Testis (tissue), 2 donors: ENCODE measurements at regions not wholly inside any gene's neighbourhood (a gene's known extent, or its start where the extent isn't known, plus 50 kb on each side); places are given as distances from the start of the nearest gene placed in this dataset.

Source experiments
- DNase-seq: peaks from one replicate; pipeline ENCODE4 v3.0.0-alpha.2; 2019
- H3K27ac ChIP-seq, 2 donors: fragments of 200-600 bp; sonication (generic); one replicate each; pipeline ENCODE4 v1.5.1; 2019
- H3K27me3 ChIP-seq: fragments of 200-600 bp; sonication (generic); one replicate; pipeline ENCODE4 v1.5.1; 2019
- H3K36me3 ChIP-seq: fragments of 200-600 bp; sonication (generic); one replicate; pipeline ENCODE4 v1.5.1; 2017; ENCODE audit warnings: low read depth; ENCODE audit errors: missing control alignments
- H3K4me1 ChIP-seq: fragments of 200-600 bp; sonication (generic); one replicate; pipeline ENCODE4 v1.5.1; 2019
- H3K4me3 ChIP-seq, 2 donors: fragments of 200-600 bp; sonication (generic); one replicate each; pipeline ENCODE4 v1.5.1; 2017 to 2019
- H3K9me3 ChIP-seq: fragments of 200-600 bp; sonication (generic); one replicate; pipeline ENCODE4 v1.5.1; 2017
- CTCF ChIP-seq, 3 experiments: fragments of 450-650 bp in 2 of 3; fragments of 200-600 bp in 1 of 3; sonication (generic) in 1 of 3; IDR thresholded peaks; one replicate each; pipeline ENCODE4 v1.5.1; 2016 to 2019; ENCODE audit warnings: antibody characterized with exemption in 3 of 3, mild to moderate bottlenecking in 2 of 3, moderate library complexity in 1 of 3
- POLR2A ChIP-seq: fragments of 450-650 bp; IDR thresholded peaks from one replicate; pipeline ENCODE4 v1.6.1; 2017; ENCODE audit warnings: antibody characterized with exemption, mild to moderate bottlenecking, moderate library complexity
- WGBS, 2 donors: methylation state at CpG; one replicate each; pipeline ENCODE4 v1.1.5; 2018; 5-methylcytosine and 5-hydroxymethylcytosine counted together
- intact Hi-C: fragments of 100-400 bp; cut with DNase I; formaldehyde crosslinking; loops from one replicate; pipeline ENCODE4 v1.15.1; 2023; ENCODE audit warnings: low total_unique reads

GRCh38 chr5:169413416-169413815 is 112.5 kb upstream of the SLIT3 start:
- DNase-seq = no peak
- no peak overlapping the region for H3K27ac ChIP-seq
- 70 to 74% methylated on average over 2 of the region's 2 CpGs for WGBS, 2 donors
- TF ChIP-seq POLR2A (no peak), CTCF (IDR thresholded peaks at IDR 0.05) (no peak)
- intact Hi-C loops = no loop called here
- no peak overlapping the region for H3K4me3 ChIP-seq
- no peaks in the 10 kb centered on the region for H3K9me3 ChIP-seq
- H3K4me1 ChIP-seq = no peaks in the 10 kb centered on the region
- no peaks in the 10 kb centered on the region for H3K27me3 ChIP-seq
- H3K36me3 ChIP-seq = no peaks in the 10 kb centered on the region

- 71 to 73% methylated on average over 2 of the region's 2 CpGs for WGBS, 2 donors
- TF ChIP-seq POLR2A = no peak
- TF ChIP-seq CTCF (IDR thresholded peaks at IDR 0.05) = no peak
- H3K4me3 ChIP-seq = no peak overlapping the region
- no peaks in the 10 kb centered on the region for H3K27me3 ChIP-seq
- H3K27ac ChIP-seq = no peak overlapping the region
- no peaks in the 10 kb centered on the region for H3K9me3 ChIP-seq
- intact Hi-C loops = no loop called here
- DNase-seq = no peak
- H3K4me1 ChIP-seq = no peaks in the 10 kb centered on the region
- H3K36me3 ChIP-seq = no peaks in the 10 kb centered on the region
Observed at GRCh38 chr5:169412831-169413230, 111.9 kb upstream of the SLIT3 start.

- no peak overlapping the region for H3K4me3 ChIP-seq
- no peak for DNase-seq
- no peaks in the 10 kb centered on the region for H3K27me3 ChIP-seq
- WGBS, 2 donors = 68 to 69% methylated on average over 1 of the region's 1 CpG
- TF ChIP-seq POLR2A (no peak), CTCF (IDR thresholded peaks at IDR 0.05) (no peak)
- no peaks in the 10 kb centered on the region for H3K36me3 ChIP-seq
- intact Hi-C loops = no loop called here
- H3K9me3 ChIP-seq = no peaks in the 10 kb centered on the region
- H3K4me1 ChIP-seq = no peaks in the 10 kb centered on the region
- H3K27ac ChIP-seq = no peak overlapping the region
Observed at GRCh38 chr5:169411786-169412430, 111.0 kb upstream of the SLIT3 start.

GRCh38 chr5:169410996-169411783 is 110.3 kb upstream of the SLIT3 start:
- Histone ChIP-seq H3K4me1 (no peaks in the 10 kb centered on the region), H3K4me3 (no peak overlapping the region), H3K27me3 (no peaks in the 10 kb centered on the region), H3K27ac (no peak overlapping the region), H3K9me3 (no peaks in the 10 kb centered on the region), H3K36me3 (no peaks in the 10 kb centered on the region)
- TF ChIP-seq CTCF (IDR thresholded peaks at IDR 0.05) (no peak), POLR2A (no peak)
- intact Hi-C loops = no loop called here
- WGBS, 2 donors = 68 to 82% methylated on average over 6 of the region's 6 CpGs
- no peak for DNase-seq
